HG03342 (cell line): ENCODE measurements at regions not wholly inside any gene's neighbourhood (a gene's known extent, or its start where the extent isn't known, plus 50 kb on each side); places are given as distances from the start of the nearest gene placed in this dataset.

Experiments used
- ATAC-seq: cut with Tn5 transposase; IDR thresholded peaks from one replicate; pipeline ENCODE4 v1.9.1; 2021; ENCODE audit warnings: mild to moderate bottlenecking, moderate library complexity; ENCODE audit not compliant: unreplicated experiment

DNA sequence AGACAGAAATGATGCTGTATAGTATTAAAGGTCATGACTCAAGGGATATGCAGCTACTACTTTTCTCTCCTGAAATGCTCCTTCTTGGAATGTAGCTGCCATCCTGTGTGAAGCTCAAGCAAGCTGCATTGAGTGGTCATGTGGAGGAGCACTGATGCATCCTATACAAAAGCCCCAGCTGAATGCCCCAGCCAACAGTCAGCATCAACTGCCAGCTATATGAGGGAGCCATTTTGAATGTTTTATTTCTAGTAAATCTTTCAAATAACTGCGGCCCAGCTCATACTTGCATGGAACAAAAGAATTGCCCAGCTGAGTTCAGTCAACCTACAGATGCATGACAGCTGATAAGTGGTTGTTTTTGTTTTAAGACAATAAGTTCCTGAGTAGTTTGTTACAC lies 165.0 kb upstream of the GEMIN8 start:
- ATAC-seq, result no peak

DNA sequence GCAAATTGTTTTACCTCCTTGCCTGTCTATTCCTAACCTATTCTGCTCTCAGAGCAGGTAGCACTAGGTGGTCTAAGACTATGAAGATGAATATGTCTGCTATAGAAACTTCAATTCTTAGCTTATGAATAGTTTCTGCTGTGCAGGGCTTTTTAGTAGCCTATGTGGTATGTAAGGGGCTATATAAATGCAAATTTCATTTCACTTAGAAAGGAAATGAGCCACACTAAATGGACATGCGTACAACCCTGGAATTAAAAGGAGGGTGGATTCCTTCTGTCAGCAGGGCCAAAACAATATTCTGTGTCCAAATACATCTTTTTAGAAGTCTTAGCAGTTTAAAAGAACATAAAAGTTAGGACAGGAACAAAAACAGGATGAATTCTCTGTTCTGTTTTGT lies 163.9 kb upstream of the GEMIN8 start:
- ATAC-seq, result no peak

GRCh38 chrX:14173873-14174272 lies 144.2 kb upstream of the GEMIN8 start:
- ATAC-seq, result no peak

GRCh38 chrX:14164828-14165227 lies 135.1 kb upstream of the GEMIN8 start:
- ATAC-seq, result no peak

- ATAC-seq, result no peak
These were observed 95.8 kb upstream of the GEMIN8 start for GRCh38 chrX:14125462-14125861.

GRCh38 chrX:14124562-14124961 lies 94.9 kb upstream of the GEMIN8 start:
- ATAC-seq, result no peak

- ATAC-seq, result peak; percentile 92
These were observed 66.0 kb upstream of the GEMIN8 start for GRCh38 chrX:14095702-14096101.

- ATAC-seq, result no peak
These were observed 64.5 kb upstream of the GEMIN8 start for GRCh38 chrX:14094191-14094590.

DNA sequence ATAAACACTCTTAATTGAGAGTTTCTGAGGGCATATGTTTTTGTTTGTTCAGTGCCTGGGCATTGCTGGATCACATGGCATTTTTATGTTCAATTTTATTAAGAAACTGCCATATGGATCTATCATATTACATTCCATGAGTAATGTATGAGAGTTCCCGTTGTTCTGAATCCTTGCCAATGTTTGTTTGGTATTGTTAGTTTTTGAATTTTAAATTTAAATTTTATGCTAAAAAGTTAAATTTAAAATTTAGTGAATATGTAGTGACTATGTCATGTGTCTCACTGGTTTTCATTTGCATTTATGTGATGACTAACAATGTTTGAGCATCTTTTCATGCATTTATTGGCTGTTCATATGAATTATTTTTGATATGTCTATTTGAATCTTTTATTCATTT lies 54.8 kb upstream of the GEMIN8 start:
- no peak for ATAC-seq

- no peak for ATAC-seq
These were observed 54.1 kb upstream of the GEMIN8 start for GRCh38 chrX:14083783-14084182.

GRCh38 chrX:14079891-14080430 lies 50.3 kb upstream of the GEMIN8 start:
- no peak for ATAC-seq
